Osteoblast (primary cell): ENCODE measurements at regions not wholly inside any gene's neighbourhood (a gene's known extent, or its start where the extent isn't known, plus 50 kb on each side); places are given as distances from the start of the nearest gene placed in this dataset.

ENCODE experiments used
- DNase-seq: peaks from one replicate; pipeline ENCODE4 v3.0.0; 2011; ENCODE audit warnings: low spot score, mixed read lengths; ENCODE audit not compliant: insufficient read length; ENCODE audit errors: missing footprints
- H2AFZ ChIP-seq: 2 replicates; pipeline ENCODE4 v1.6.0; 2011; ENCODE audit warnings: mild to moderate bottlenecking, low read length
- H3K27ac ChIP-seq: 2 replicates; pipeline ENCODE4 v1.5.1; 2011; ENCODE audit warnings: mild to moderate bottlenecking, low read depth, low read length, moderate library complexity
- H3K27me3 ChIP-seq: 2 replicates; pipeline ENCODE4 v1.6.0; 2012; ENCODE audit warnings: mild to moderate bottlenecking, control low read depth, inconsistent platforms, low read length, moderate library complexity; ENCODE audit not compliant: insufficient read depth
- H3K36me3 ChIP-seq: 2 replicates; pipeline ENCODE4 v1.5.1; 2011; ENCODE audit warnings: mild to moderate bottlenecking, low read length, control low read depth, moderate library complexity; ENCODE audit not compliant: insufficient read depth
- H3K4me1 ChIP-seq: 2 replicates; pipeline ENCODE4 v1.5.1; 2011; ENCODE audit warnings: mild to moderate bottlenecking, low read length, control low read depth, moderate library complexity; ENCODE audit not compliant: insufficient read depth
- H3K4me2 ChIP-seq: 2 replicates; pipeline ENCODE4 v1.6.0; 2011; ENCODE audit warnings: mild to moderate bottlenecking, low read length; ENCODE audit not compliant: insufficient read depth
- H3K4me3 ChIP-seq: fragments of 200-600 bp; sonication (generic); 3 replicates; pipeline ENCODE4 v1.5.1; 2012; ENCODE audit warnings: mild to moderate bottlenecking, low read length, inconsistent platforms; ENCODE audit not compliant: insufficient read depth
- H3K79me2 ChIP-seq: 2 replicates; pipeline ENCODE4 v1.6.0; 2012; ENCODE audit warnings: mild to moderate bottlenecking, low read length, control low read depth, inconsistent platforms; ENCODE audit not compliant: insufficient read depth
- H3K9me3 ChIP-seq: 2 replicates; pipeline ENCODE4 v1.5.1; 2011; ENCODE audit warnings: low read depth, low read length, control low read depth
- H4K20me1 ChIP-seq: 2 replicates; pipeline ENCODE4 v1.6.0; 2012; ENCODE audit warnings: mild to moderate bottlenecking, low read length, control low read depth; ENCODE audit not compliant: insufficient read depth
- TF ChIP-seq, protein P1 (sequence below): IDR thresholded peaks from 2 replicates; pipeline ENCODE4 v1.5.1; 2011; ENCODE audit warnings: mild to moderate bottlenecking, low read depth, low read length, moderate library complexity; ENCODE audit errors: extremely low read depth

DNA sequence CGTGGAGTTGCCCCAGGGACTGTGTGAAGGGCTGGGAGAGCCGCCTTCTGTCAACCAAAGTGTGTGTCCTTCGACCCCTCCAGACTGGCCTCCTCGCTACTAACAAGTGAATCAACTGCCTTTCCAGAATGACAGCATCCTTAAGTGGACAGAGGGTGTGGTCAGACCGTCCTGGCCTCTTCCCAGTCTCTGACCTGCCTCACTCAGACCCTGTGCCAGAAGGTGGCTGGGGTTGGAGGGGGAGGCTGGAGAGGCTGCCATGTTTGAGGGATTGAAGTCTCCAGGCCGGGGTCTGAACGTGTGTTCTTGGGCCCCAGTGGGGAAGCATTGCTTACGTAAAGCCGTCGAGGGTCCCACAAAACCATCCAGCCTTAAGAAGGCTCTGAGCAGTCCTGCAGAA, 389.3 kb upstream of the IRX4 start:
- no peaks in the 10 kb centered on the region for H3K36me3 ChIP-seq

DNA sequence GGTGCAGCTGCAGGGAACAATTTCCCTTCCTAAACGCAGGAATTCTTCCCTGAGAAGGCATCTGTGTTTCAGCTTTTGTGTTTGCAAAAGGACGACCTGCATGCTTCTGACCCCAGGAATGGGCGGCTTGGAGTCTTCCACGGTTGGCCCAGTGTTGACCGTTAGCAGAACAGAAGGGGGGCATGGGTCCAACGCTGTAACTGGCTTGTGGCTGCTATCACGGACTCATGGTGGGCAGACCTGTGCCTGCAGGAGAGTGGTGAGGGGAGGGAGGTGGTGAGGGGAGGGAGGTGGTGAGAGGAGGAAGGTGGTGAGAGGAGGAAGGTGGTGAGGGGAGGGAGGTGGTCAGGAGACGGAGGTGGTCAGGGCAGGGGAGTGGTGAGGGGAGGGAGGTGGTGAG, 388.6 kb upstream of the IRX4 start:
- Histone ChIP-seq H2AFZ (no peak overlapping the region), H3K4me1 (no peaks in the 10 kb centered on the region), H3K27ac (no peak overlapping the region), H3K4me3 (no peak overlapping the region), H3K27me3 (no peaks in the 10 kb centered on the region), H3K4me2 (no peak overlapping the region), H3K79me2 (no peaks in the 10 kb centered on the region), H3K9me3 (no peaks in the 10 kb centered on the region), H3K36me3 (no peaks in the 10 kb centered on the region), H4K20me1 (no peaks in the 10 kb centered on the region)
- DNase-seq = no peak
- TF ChIP-seq, protein P1, sequence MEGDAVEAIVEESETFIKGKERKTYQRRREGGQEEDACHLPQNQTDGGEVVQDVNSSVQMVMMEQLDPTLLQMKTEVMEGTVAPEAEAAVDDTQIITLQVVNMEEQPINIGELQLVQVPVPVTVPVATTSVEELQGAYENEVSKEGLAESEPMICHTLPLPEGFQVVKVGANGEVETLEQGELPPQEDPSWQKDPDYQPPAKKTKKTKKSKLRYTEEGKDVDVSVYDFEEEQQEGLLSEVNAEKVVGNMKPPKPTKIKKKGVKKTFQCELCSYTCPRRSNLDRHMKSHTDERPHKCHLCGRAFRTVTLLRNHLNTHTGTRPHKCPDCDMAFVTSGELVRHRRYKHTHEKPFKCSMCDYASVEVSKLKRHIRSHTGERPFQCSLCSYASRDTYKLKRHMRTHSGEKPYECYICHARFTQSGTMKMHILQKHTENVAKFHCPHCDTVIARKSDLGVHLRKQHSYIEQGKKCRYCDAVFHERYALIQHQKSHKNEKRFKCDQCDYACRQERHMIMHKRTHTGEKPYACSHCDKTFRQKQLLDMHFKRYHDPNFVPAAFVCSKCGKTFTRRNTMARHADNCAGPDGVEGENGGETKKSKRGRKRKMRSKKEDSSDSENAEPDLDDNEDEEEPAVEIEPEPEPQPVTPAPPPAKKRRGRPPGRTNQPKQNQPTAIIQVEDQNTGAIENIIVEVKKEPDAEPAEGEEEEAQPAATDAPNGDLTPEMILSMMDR = no peak

More for the DNA sequence above, 389.3 kb upstream of the IRX4 start:
- Histone ChIP-seq H3K79me2 (no peaks in the 10 kb centered on the region), H3K27me3 (no peaks in the 10 kb centered on the region), H3K4me1 (no peaks in the 10 kb centered on the region), H3K4me3 (no peak overlapping the region), H4K20me1 (no peaks in the 10 kb centered on the region), H3K4me2 (no peak overlapping the region), H3K9me3 (no peaks in the 10 kb centered on the region), H2AFZ (no peak overlapping the region), H3K27ac (no peak overlapping the region)
- TF ChIP-seq, protein P1 = no peak
- no peak for DNase-seq

DNA sequence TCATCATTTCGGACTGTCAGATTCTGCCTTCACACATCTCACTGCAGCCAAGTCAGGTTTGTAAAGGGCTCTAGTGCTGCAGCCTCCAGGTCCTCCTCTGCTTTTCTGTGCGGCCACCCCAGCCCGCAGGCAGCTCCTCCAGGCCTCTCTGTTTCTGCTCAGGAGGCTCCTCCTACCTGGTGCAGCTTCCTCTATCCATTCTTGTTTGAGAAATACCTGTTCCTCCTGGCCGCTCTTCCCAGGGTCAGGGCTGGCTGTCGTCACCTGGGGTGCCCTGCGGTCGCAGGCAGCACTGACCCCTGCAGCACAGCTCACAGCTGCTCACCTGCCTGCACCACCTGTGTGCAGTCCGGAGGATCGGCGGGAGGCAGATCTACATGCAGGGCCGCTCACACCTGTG, 387.7 kb upstream of the IRX4 start:
- Histone ChIP-seq H4K20me1 (no peaks in the 10 kb centered on the region), H3K27me3 (no peaks in the 10 kb centered on the region), H3K4me3 (no peak overlapping the region), H3K27ac (no peak overlapping the region), H3K4me2 (no peak overlapping the region), H2AFZ (no peak overlapping the region), H3K4me1 (no peaks in the 10 kb centered on the region), H3K9me3 (no peaks in the 10 kb centered on the region), H3K36me3 (no peaks in the 10 kb centered on the region), H3K79me2 (no peaks in the 10 kb centered on the region)
- TF ChIP-seq, protein P1 = no peak
- DNase-seq = no peak

DNA sequence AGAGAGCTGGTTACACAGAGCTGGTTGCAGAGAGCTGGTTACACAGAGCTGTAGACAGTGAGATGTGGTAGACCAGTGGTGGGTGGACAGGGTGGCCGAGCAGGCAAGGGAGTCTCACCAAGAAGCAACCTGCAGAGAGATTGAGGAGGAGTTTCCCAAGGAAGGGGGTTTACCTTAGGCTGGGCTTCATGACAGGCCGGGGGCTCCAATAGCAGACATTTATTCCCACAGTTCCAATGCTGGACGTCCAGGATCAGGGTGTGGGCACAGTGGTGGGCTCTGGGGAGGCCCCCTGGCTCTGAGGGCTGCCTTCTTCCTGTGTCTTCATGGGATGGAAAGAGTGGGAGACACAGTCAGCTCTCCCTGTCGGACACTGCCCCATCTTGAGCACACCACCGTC, 386.9 kb upstream of the IRX4 start:
- no peak overlapping the region for H2AFZ ChIP-seq
- DNase-seq = no peak
- no peaks in the 10 kb centered on the region for H3K36me3 ChIP-seq
- H3K4me2 ChIP-seq = no peak overlapping the region
- H3K79me2 ChIP-seq = no peaks in the 10 kb centered on the region
- TF ChIP-seq, protein P1 = no peak
- no peak overlapping the region for H3K27ac ChIP-seq
- no peak overlapping the region for H3K4me3 ChIP-seq
- no peaks in the 10 kb centered on the region for H3K4me1 ChIP-seq
- no peaks in the 10 kb centered on the region for H4K20me1 ChIP-seq
- H3K9me3 ChIP-seq = no peaks in the 10 kb centered on the region
- H3K27me3 ChIP-seq = no peaks in the 10 kb centered on the region
